GDM1 (cell line): ENCODE measurements at regions not wholly inside any gene's neighbourhood (a gene's known extent, or its start where the extent isn't known, plus 50 kb on each side); places are given as distances from the start of the nearest gene placed in this dataset.

Experiments
- DNase-seq: peaks from one replicate; lab custom pipeline; 2025; lab: John Stamatoyannopoulos, UW

DNA sequence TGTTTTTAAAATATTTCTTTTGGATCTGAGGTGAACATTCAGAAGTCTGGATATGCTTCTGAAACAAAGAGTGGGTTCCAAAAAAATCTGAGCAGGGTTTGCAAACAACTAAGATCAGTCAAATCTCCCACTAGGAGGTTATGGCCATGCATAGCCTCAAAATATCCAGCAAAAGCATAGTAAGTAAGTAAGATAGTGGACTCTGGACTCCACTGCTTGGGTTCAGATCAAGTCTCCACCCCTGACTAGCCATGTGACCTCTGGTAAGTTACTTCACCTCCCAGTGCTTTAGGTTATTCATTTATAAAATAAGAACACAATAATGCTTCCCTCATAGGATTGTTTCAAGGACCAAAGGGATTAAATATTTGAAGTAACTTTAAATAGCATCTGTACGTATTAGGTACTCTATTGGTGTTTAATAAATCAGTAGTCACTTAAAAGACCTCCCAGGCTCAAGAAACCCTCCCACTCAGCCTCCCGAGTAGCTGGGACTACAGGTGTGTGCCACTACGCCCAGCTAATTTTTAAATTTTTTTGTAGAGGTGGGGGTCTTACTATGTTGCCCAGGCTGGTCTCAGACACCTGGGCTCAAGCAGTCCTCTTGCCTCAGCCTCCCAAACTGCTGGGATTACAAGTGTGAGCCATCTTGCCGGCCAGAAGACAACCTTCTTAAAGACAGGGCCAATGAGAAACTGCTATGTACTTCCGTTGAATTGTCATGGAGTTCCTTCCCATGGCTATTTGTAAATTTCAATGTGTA, 95.7 kb upstream of the SOX5 start:
- DNase-seq: no peak

GRCh38 chr12:24042651-24043050, 93.2 kb upstream of the SOX5 start:
- no peak for DNase-seq

DNA sequence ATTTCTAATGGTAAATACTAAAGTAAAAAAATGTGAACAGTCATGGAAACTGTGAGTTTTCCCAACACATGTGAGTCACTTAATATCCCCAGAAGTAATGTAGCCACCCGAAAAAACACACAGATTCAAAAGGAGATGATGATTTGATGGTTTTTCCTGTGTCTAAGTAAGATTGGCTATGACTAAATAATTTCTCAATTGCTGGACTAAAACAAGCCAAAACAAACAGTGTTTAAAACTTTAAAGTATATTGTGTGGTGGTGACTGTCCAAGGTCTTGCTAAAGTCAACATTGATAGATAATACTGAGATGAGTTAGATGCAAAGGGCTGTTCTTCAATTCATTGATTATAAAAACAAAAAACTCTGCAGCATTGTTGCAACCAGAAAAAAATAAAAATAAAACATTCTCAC, 89.6 kb upstream of the SOX5 start:
- DNase-seq: no peak

GRCh38 chr12:24038211-24038997, 88.9 kb upstream of the SOX5 start:
- DNase-seq: no peak

- DNase-seq: no peak
Measured at GRCh38 chr12:24036438-24037216, 87.2 kb upstream of the SOX5 start.

GRCh38 chr12:24034894-24035293, 85.4 kb upstream of the SOX5 start:
- no peak for DNase-seq

- DNase-seq: no peak
Measured at GRCh38 chr12:24034160-24034559, 84.7 kb upstream of the SOX5 start.

- no peak for DNase-seq
Measured at GRCh38 chr12:24027352-24027751, 77.9 kb upstream of the SOX5 start.

DNA sequence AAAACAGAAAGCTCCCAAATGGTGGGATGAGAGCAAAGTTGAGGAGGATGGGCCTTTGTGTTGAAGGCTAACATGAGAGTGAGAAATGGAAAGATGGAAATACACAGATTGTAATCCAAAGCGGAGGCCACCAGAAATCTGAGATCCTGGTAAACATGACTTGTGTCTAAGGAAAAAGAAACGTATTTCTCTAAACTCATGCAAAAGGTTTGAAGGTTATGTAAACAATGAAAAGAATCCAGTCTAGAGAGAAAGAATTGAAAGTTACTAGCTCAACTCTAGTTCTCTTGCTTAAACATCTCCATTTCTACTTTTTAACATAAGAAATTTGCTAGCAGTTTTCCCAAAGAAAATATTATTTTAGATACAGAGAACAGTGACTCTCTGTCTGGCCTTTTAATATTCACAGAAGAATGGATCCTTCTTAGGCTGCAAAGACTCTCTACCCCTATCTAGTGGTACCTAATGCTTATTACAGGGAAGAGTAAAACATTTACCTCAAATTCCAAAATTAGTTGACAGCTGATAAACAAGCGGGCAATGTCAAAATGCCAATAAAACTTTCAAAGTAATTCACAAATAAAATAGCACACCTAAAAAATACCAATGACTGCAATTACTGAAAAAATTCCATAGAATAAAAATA, 75.8 kb upstream of the SOX5 start:
- no peak for DNase-seq

DNA sequence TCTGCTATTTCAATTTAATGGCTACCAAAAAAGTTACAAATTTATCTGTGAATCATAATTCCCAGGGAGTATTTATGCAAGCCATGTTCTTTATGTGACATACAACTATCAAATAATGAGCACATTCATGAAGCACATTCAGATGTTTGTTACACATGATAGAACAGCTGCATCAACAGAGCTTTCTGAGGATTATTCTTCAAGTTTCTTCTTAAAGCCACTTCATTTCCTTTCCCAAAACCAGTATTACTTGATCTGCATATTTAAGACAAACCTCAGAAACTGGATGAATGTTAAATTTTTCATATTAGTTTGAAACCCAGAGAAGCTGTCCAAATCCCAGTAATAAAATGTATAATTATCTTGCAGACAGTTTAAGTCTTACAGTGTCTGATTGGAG, 73.6 kb upstream of the SOX5 start:
- DNase-seq: no peak

GRCh38 chr12:24021164-24021502, 71.7 kb upstream of the SOX5 start:
- no peak for DNase-seq

- no peak for DNase-seq
Measured at GRCh38 chr12:24020397-24021163, 71.1 kb upstream of the SOX5 start.

DNA sequence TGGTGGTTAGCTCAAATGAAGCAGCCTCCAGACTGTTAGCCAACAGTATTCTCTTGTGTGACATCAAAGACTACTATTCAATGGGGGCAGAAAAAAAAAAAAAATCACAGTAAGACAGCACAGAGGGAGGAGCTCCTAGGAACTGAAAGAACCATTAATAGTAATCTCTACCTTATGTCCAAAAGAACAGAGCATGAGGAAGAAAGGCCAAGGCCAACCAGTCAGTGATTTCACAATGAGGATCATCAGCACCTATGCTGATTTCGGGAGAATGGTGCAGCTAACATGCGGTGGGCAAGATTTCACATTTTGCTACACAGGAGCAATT, 66.3 kb upstream of the SOX5 start:
- DNase-seq: no peak

DNA sequence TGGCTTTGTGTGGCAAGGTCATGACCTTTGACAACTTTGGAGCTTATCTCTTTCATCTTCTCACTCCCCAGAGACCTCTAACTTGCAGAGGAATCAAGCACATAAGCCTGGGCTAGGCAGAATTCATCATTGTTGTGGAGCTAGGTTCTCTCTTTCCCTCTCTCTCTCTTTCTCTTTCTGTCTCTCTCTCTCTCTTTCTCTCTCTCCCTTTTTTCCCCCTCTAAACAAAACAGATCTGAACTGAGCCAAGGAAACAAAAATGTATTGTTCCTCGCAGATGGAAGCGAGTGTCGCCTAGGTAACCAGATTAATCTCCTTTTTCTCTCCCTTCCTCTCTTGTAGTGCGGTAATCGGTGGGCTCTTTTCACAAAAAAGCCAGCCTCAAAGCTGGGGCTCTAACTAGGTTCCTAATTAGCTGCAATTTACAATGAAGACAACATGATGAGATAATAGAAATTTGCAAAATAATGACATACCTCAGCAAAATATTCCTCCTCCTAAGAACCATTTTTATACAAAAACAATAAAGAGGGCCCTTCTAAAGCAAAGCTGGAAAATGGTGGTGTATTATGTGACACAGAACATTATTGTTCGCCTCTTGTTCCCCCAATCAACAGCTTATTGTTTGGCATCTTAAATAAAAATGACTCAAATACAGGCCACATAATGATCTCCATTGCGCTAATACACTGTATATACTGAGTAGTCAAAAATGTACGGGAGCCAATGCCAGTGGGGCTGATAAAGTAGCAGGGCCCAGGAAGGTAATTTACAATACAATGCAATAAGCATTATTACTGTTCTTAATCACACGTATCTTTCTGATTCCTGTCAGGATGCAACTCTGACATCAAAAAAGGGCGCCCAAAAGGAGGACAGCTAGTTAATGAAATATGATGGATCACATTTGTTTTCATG, 65.7 kb upstream of the SOX5 start:
- DNase-seq: no peak

DNA sequence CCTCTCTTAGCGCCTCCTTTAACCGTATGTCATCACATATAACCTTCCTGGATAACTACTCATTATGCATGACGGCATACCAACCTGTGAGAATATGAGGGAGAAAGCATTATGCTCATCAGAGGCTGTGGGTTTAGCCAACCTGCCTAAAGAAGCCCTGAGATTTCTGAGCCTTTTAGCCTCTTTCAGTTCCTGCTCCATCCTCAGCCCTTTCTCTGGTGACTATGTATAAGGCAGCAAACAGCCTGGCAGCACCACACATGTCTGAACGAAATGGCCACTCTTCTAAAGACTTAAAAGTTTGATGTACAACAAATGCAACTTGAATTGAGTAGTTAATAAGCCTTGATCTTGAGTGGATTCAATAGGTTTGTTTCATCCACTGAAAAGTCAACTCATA, 64.8 kb upstream of the SOX5 start:
- no peak for DNase-seq

DNA sequence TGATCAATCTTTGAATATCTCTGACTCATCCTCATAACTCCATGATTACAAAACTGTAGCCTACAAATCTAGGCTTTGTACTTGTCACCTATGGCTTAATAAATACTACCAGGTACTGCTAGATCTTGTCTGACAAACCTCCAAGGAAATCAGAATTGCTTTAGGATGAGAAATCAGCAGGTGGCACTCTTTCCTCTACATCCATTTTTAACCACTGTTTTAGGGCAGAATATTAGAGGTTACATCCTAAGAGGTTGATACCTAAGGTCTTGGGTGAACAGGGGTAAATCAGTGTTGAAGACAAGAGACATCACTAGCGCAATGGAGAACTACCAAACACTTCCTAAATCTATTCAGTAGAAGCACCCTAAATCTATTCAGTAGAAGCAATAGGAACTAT, 63.1 kb upstream of the SOX5 start:
- no peak for DNase-seq

DNA sequence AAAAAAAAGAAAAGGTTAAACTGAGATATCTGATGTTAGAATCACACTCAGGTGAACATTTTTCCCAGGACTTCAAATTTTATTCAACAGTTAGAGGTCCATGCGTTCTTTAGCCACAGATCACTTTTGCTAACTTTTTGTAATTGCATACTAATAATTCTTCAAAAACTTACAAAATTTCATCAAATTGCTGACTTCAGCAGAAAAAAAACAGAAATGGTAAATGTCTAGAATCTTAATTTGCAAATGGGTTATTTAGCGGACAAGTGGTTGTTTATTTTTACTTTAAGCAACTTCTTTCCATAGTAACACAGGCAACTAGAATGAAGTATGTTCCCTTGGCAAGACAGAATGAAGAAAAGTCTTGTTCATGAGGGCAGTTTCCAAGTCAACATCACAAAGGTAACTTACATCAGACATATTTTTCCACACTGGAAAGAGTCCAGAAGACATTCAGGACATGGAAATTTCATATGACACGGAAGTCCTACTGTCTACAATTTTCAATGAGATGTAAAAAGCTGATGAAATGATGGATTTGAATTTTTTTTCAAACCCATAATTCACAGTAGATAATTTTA, 62.5 kb upstream of the SOX5 start:
- no peak for DNase-seq

GRCh38 chr12:24008166-24008565, 58.7 kb upstream of the SOX5 start:
- no peak for DNase-seq
